ENCODE measurements at regions not wholly inside any gene's neighbourhood (a gene's known extent, or its start where the extent isn't known, plus 50 kb on each side); places are given as distances from the start of the nearest gene placed in this dataset.

- DNase-seq, result no peak
Measured at GRCh38 chr21:41689289-41689583, 77.6 kb downstream of the RIPK4 start.

DNA sequence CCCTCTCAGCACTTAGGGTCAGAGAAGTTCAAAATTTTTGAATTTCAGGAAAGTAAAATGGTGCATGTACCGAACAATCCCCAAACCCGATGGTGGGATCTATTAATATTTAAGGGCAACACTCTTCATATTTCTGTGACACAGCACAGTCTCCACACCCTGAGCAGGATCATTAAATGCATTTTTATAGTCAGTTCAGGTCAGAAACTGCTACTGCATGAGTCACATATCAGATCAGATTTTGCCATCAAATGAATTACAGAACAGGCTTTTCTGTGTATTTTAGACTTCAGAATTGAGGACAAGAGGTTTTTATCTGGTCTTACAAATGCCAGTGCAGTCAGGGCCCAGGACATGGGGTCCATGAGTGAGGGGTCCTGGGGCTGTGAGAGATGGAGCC lies 79.2 kb downstream of the RIPK4 start:
- no peak for DNase-seq

DNA sequence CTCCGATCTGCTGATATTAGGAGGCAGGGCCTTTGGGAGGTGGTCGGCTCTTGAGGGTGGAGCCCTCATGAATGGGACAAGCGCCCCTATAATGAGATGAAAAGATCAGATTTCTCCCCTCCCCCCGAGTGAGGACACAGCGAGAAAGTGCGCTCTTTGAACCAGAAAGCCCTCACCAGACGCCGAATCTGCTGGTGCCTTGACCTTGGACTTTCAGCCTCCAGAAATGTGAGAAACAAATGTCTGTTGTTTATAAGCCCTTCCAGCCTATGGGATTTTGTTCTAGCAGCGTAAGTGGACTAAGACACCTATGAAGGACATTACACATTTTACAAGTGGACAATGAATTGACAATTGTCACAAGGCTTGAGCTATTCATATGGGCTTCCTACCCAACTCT lies 80.2 kb downstream of the RIPK4 start:
- DNase-seq, result no peak

DNA sequence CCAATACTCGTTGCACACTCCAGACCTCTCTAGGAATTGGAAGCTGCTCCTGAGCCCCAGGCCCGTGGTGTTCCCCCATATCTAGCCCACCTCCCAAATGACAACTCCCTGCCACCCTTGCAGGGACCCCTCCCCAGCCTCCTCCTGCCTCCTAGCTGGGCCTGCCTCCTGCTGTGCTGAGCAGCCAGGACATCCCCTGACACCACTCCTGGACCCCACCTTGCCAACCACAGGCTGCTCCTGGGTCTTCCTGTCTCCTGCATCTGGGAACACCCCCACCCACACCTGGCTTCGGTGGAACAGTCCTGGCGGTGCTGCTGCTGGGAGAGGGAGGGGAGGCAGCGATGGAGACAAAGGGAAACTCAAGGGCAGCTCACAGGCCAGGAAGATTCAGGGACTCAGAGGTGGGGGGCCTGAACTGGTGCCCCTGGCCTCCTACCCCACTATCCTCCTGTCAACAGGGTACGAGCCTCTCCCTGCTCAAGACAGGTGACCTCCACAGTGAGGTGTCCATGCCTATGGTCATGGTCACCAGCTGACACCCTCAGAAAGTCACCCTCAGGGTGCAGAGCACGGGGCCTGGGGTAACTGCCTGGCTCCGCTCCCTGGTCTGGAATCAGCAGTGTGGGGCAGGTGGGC lies 81.2 kb downstream of the RIPK4 start:
- DNase-seq, result no peak

GRCh38 chr21:41684381-41685245 lies 82.2 kb downstream of the RIPK4 start:
- DNase-seq, result no peak

DNA sequence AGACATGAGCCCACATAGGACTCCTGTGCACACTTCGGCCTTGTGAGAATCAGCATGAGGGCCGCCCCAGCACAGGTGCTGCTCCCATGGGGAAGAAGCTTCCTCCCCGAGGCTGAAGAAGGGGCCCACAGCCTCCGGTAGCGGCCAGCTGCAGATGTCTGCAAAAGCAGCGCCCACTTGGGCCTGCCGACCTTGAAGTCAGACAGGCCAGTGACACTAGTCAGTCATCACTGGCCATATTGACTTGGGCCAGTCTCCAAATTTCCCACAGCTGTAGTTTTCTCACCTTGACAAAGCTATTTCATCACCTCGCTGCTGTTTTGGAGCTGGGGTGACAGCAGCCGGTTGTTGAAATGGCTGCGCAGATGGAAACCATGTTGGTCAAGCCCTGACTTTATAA lies 83.0 kb downstream of the RIPK4 start:
- no peak for DNase-seq

DNA sequence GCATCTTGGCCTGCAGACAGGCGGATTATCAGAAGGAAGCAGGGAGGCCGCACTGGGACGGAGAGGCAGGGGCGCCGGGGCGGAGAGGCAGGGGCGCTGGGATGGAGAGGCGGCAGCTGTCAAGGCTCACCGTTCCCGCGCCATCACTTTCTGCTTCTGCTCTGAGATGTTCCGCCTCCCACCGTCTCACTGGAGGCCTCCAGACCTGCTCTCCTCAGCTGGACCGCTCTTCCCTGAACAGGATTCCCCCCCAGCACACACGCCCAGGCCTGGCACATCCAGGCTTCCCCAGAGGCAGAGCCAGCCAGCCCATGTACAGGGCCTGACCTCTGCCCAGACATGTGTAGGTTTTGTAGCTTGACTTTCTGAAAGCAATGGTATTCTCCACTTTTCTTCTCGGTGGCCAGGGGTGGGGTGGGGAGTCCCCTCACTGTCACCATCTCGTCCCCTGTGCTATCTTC lies 84.1 kb downstream of the RIPK4 start:
- DNase-seq, result no peak

- DNase-seq, result no peak
Measured at GRCh38 chr21:41681939-41682718, 84.7 kb downstream of the RIPK4 start.

DNA sequence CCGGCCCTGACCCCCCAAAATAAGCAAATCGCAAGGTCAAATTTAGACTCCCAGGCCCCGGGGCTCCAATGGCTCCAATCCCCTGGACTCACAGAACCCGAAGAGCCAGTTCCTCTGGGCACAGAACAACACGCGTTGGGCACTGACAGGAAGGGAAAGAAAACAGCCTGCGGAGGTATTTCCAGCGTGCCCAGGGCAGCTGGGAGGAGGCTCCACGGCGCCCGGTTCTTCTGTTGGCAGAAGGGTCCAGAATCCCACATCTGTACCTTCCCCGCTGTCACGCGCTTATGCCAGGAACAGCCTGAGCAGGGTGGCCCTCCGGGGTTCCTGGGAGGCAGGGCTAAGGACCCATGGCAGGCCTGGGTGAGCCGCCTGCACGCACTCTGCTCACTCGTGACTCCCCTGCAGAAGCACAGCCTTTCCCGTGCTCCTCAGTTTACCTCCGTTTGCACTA lies 85.5 kb downstream of the RIPK4 start:
- no peak for DNase-seq

- DNase-seq, result no peak
Measured at GRCh38 chr21:41680444-41681347, 86.2 kb downstream of the RIPK4 start.

DNA sequence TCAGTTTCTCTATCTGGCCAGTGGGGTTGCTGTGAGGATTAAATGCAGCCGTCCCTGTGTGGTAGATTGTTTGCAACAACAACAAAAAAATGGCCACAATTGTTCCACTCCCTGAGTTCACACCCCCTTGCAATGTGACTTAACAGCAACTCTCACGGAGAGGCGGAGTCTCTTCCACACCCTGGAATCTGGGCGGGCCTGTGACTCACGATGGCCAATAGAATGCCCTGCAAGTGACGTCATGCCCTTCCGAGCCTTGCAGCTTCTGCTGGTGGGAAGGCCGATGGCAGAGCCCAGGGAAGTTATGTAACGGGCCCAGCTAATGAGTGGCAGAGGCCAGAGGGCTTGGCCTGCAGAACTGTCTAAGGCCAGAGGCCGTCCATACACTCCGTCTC lies 87.9 kb downstream of the RIPK4 start:
- peak; percentile 34 to 87 for DNase-seq

- DNase-seq, result no peak
Measured at GRCh38 chr21:41678016-41678923, 88.6 kb downstream of the RIPK4 start.

DNA sequence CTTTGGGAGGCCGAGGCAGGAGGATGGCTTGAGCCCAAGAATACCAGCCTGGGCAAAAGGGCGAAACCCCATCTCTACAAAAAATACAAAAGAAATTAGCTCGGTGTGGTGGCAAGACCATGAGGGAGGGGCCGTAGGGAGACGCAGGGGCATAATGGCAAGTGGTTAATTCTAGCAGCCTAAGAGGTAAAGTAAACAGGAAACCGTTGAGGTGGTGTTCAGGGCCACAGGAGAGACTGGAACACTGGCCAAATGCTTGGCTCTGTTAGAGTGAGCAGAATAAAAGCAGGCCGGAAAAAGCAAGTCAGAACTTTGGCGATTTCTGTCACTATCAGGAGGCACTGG lies 89.2 kb downstream of the RIPK4 start:
- DNase-seq, result no peak

DNA sequence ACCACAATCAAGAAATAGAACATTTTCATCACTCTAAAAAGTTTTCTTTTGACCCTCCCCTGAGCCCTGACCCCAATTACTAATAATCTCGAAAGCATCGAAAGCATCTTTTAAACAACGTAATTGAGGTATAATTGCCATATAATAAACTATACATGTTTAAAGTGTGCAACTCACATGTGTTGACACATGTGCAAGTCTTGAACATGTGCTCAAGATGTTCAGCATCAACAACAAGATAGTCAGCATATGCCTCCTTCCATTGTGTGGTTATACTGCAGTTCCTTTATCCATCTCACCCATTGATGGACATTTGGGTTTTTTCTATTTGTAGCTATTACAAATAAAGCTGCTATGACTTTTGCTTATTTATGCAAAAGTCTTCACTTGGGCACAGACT lies 90.7 kb downstream of the RIPK4 start:
- DNase-seq, result no peak

DNA sequence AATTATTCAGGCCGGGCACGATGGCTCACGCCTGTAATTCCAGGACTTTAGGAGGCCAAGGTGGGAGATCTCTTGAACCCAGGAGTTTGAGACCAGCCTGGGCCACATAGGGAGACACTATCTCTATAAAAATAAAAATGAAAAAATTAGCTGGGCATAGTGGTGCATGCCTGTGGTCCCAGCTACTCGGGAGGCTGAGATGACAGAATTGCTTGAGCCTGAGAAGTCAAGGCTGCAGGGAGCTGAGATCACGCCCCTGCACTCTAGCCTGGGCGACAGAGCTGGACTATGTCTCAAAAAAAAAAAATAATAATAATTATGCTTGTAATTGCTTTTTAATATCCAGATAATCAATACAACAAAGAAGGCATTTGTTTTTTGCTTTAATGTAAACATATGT lies 91.3 kb downstream of the RIPK4 start:
- DNase-seq, result no peak

DNA sequence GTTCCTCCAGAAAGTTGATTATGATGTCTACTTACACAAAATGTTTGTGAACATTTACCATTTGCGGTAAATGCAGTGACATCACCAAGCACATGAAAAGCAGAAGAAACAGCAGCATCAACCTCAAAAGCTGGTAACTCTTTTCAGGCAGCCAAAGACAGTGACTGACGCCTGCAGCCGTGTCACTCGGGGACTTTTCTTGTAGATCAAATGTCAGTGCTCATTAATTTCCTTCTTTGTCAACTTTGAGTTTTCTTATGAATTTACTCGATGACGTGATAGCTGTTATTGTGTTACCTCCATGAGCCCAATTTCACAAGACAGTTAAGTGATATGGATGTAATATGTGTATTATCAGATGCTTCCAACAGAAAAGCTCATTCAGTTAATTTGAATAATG lies 92.5 kb downstream of the RIPK4 start:
- DNase-seq, result no peak

GRCh38 chr21:41673596-41674335 lies 93.1 kb downstream of the RIPK4 start:
- DNase-seq, result no peak

- DNase-seq, result no peak
Measured at GRCh38 chr21:41673071-41673470, 93.8 kb downstream of the RIPK4 start.

DNA sequence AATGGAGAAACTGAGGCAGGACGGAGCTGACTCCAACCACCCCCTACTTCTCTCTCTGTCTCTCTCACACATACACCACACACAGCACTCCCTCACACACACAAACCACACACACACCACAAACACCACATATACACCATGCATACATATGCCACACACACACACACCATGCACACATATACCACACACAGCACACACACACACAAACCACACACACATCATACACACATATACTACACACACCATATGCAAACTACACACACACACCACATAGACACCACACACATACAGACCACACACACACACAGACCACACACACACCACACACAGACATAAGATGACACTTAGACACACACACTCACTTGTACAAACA lies 94.3 kb downstream of the RIPK4 start:
- no peak for DNase-seq

DNA sequence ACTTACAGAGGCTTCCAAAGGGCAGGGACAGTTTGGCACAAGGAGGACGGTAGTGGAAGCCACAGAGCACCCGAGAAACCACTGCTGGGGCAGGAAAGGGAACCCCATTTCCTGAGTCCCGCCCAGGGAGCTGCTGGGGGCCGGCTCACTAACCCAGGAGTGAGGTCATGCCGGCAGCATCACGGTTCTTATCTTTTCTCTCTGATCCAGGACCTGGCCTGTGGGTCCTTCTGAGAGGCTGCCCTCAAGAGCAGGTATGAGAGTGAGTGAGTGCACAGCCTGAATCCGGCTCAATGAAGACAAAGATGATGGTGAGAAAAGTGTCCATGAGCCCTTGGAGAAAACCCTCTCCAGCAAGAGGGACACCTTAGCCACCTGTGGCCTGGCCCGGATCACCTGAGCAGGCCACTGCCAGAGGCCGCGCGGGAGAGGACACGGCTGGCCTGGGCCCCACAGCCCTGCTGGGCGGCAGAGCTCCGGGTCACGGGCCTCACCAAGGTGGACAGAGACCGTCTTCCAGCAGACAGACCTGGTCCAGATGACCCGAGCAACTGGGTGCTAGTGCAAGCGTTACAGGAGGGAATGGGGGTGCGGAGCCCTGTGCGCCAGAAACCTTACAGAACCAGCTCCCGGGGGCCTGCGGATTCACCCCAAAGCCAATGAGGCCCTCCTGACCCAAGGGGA lies 94.9 kb downstream of the RIPK4 start:
- no peak for DNase-seq
